ENCODE measurements at regions not wholly inside any gene's neighbourhood (a gene's known extent, or its start where the extent isn't known, plus 50 kb on each side); places are given as distances from the start of the nearest gene placed in this dataset.
"Not testable (repeated sequence)": the region's sequence is repeated elsewhere in the genome, so short reads cannot be mapped to it uniquely, and the experiment has no call there.

DNA sequence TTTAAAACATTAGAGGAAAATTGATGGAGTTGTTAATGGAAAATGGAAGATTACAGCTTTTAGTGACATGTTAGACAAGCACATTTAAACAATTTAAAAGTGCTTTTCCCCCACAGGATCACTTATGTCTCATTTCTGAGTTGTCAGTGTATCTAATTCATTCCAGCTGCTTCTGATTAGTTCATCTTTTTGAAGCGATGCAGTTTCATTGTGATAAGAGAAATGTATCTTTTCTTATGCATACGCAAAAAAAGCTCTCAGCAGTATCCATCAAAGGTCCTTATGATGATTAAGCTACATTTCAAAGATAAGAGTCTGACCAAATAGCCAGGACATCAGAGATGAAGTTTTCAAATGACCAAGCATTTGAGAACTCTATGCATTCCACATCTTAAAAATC is 572.6 kb upstream of the SYNCRIP start:
- no peak overlapping the region for H3K4me3 Mint-ChIP-seq
- H3K36me3 Mint-ChIP-seq (ENCODE audit: low read depth): no peaks in the 10 kb centered on the region
- H3K9me3 Mint-ChIP-seq: no peaks in the 10 kb centered on the region
- no peak for DNase-seq (ENCODE audit: low spot score)
- intact Hi-C loops (cut with micrococcal nuclease): no loop called here
- no peaks in the 10 kb centered on the region for H3K4me1 Mint-ChIP-seq (ENCODE audit: low read depth)
- no peaks in the 10 kb centered on the region for H3K27me3 Mint-ChIP-seq (ENCODE audit: insufficient read depth)
- no peak overlapping the region for H3K27ac Mint-ChIP-seq

DNA sequence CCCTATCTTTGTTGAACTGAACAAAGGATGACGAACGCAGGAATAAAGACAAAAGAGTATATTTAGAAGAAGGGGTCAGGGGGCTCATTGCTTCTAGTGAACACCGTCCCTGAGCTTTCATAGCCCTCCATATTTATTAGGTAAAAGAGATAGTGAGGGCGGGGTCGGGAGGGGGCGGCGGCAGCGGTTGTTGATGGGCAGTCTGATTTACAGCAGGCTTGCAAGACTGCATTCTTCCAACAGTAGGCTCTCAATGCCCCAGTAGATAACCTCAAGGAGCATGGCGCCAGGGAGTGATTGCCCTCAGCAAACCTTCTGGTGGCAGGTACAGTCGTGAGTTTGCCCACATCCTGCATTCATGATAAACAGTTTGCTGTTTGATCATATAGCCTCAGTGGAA is 563.3 kb upstream of the SYNCRIP start:
- intact Hi-C loops (cut with micrococcal nuclease): no loop called here
- Mint-ChIP-seq H3K36me3 (ENCODE audit: low read depth) (no peaks in the 10 kb centered on the region), H3K4me1 (ENCODE audit: low read depth) (no peaks in the 10 kb centered on the region), H3K27me3 (ENCODE audit: insufficient read depth) (no peaks in the 10 kb centered on the region), H3K9me3 (no peaks in the 10 kb centered on the region), H3K27ac (no peak overlapping the region), H3K4me3 (no peak overlapping the region)
- DNase-seq (ENCODE audit: low spot score): no peak

DNA sequence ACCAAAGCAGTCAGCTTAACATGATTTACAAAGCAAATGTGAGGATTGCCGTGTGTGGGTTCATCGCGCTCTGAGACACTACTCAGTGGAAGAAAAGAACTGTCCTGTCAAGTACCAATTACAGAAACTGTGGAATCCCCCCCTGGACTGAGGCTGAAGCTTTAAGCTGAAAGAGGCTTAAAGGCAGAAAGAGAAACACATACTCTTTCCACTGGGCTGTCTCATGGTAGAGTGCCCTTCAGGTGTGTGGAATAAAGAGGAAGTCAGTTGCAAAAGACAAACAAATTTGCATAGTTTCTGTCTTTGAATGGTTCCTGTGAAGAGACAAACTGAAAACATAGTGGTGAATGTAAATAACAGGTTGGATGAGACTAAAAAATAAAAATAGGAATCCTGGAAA is 560.4 kb upstream of the SYNCRIP start:
- Mint-ChIP-seq H3K27me3 (ENCODE audit: insufficient read depth) (no peaks in the 10 kb centered on the region), H3K9me3 (no peaks in the 10 kb centered on the region), H3K4me1 (ENCODE audit: low read depth) (no peaks in the 10 kb centered on the region), H3K4me3 (no peak overlapping the region), H3K36me3 (ENCODE audit: low read depth) (no peaks in the 10 kb centered on the region), H3K27ac (no peak overlapping the region)
- intact Hi-C loops (cut with micrococcal nuclease): no loop called here
- no peak for DNase-seq (ENCODE audit: low spot score)

DNA sequence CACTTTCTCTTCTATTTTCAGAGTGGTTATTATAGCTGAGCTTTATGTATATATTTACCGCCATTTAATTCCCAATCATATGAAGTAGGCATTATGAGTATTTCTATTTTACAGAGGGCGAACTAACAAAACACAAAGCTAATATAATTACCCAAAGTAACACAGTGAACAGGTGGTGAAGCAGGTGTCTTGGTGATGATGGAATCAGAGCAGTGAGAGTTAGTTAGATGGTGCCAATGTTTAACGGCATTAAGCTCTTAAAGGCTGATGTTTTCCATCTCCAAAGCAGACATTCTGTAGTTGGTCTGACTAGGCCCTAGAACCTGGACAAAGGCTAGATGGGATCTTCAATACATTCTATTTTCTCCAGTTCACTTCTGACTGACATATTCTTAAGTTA is 551.1 kb upstream of the SYNCRIP start:
- intact Hi-C loops (cut with micrococcal nuclease): loop anchor here (5.0 kb wide), 2 partner anchors 272 to 437 kb away; no protein-coding TSS in a partner anchor
- no peaks in the 10 kb centered on the region for H3K4me1 Mint-ChIP-seq (ENCODE audit: low read depth)
- no peak overlapping the region for H3K27ac Mint-ChIP-seq
- H3K4me3 Mint-ChIP-seq: no peak overlapping the region
- H3K27me3 Mint-ChIP-seq (ENCODE audit: insufficient read depth): no peaks in the 10 kb centered on the region
- no peak for DNase-seq (ENCODE audit: low spot score)
- no peaks in the 10 kb centered on the region for H3K9me3 Mint-ChIP-seq
- no peaks in the 10 kb centered on the region for H3K36me3 Mint-ChIP-seq (ENCODE audit: low read depth)

DNA sequence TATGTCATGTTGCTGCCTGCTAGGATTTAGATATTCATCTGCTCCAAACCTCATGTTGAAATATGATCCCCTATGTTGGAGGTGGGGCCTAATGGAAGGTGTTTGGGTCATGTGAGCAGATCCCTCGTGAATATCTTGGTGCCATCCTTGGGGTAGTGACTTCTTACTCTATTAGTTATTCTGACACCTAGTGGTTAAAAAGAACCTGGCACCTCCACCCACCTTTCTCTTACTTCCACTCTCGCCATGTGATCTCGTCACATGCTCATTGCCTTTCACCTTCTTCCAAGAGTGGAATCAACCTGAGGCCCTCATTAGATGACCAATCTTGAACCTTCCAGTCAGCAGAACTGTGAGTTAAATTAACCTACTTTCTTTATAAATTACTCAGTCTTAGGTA is 549.4 kb upstream of the SYNCRIP start:
- H3K36me3 Mint-ChIP-seq (ENCODE audit: low read depth): no peaks in the 10 kb centered on the region
- DNase-seq (ENCODE audit: low spot score): no peak
- no peaks in the 10 kb centered on the region for H3K27me3 Mint-ChIP-seq (ENCODE audit: insufficient read depth)
- H3K9me3 Mint-ChIP-seq: no peaks in the 10 kb centered on the region
- intact Hi-C loops (cut with micrococcal nuclease): loop anchor here (5.0 kb wide), 2 partner anchors 270 to 435 kb away; no protein-coding TSS in a partner anchor
- no peaks in the 10 kb centered on the region for H3K4me1 Mint-ChIP-seq (ENCODE audit: low read depth)
- H3K4me3 Mint-ChIP-seq: no peak overlapping the region
- no peak overlapping the region for H3K27ac Mint-ChIP-seq

DNA sequence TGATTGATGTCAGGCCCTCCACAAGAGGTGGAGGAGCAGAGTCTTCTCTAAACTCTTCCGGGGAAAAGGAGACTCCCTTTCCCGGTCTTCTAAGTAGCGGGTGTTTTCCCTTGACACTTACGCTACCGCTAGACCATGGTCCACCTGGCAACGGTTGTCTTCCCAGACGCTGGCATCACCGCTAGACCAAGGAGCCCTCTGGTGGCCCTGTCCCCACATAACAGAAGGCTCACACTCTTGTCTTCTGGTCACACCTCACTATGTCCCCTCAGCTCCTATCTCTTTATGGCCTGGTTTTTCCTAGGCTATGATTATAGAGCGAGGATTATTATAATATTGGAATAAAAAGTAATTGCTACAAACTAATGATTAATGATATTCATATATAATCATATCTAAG is 532.5 kb upstream of the SYNCRIP start:
- H3K36me3 Mint-ChIP-seq (ENCODE audit: low read depth); H3K9me3 Mint-ChIP-seq; intact Hi-C loops (cut with micrococcal nuclease); H3K4me3 Mint-ChIP-seq; DNase-seq (ENCODE audit: low spot score); H3K27me3 Mint-ChIP-seq (ENCODE audit: insufficient read depth); H3K4me1 Mint-ChIP-seq (ENCODE audit: low read depth); H3K27ac Mint-ChIP-seq: not testable (repeated sequence)

DNA sequence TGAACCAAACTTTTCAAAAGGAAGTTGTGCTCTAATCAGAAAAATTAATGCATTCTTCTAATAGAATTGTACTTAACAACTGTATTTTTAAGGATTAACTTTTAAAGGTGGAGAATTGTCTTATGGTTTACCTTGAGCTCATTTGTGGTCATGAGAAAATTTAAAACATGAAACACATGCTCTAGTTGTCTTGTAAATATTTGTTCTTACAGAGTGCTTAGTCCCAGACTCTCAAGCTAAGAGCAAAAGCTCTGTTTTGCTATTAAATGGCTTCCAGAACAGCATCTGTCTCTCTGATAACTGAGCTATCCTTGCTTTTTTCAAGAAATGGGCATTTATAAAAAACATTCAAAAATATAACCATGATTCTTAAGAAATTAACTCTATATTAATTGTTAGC is 512.2 kb upstream of the SYNCRIP start:
- no peaks in the 10 kb centered on the region for H3K9me3 Mint-ChIP-seq
- H3K4me3 Mint-ChIP-seq: no peak overlapping the region
- no peak for DNase-seq (ENCODE audit: low spot score)
- intact Hi-C loops (cut with micrococcal nuclease): no loop called here
- no peaks in the 10 kb centered on the region for H3K36me3 Mint-ChIP-seq (ENCODE audit: low read depth)
- no peak overlapping the region for H3K27ac Mint-ChIP-seq
- no peaks in the 10 kb centered on the region for H3K27me3 Mint-ChIP-seq (ENCODE audit: insufficient read depth)
- no peaks in the 10 kb centered on the region for H3K4me1 Mint-ChIP-seq (ENCODE audit: low read depth)

DNA sequence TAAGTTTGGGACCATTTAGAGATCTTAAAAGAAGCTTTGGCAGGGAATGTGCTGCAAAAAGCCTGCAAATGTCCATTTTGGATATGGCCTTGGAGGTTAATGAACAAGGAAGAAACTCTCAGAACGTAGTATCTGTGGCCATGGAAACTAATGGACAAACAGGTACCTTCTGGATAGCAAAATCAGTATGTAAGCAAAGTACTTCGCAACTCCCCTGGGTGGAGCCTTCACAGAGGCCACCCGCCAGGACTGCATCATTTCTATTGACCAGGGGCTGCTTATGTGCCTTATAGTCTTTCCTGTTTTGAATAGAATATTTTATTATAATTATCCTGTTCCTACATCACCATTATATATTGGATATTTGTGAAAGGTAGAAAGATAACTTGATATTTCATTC is 510.8 kb upstream of the SYNCRIP start:
- intact Hi-C loops (cut with micrococcal nuclease): no loop called here
- no peak for DNase-seq (ENCODE audit: low spot score)
- no peaks in the 10 kb centered on the region for H3K36me3 Mint-ChIP-seq (ENCODE audit: low read depth)
- no peaks in the 10 kb centered on the region for H3K27me3 Mint-ChIP-seq (ENCODE audit: insufficient read depth)
- no peaks in the 10 kb centered on the region for H3K4me1 Mint-ChIP-seq (ENCODE audit: low read depth)
- H3K9me3 Mint-ChIP-seq: no peaks in the 10 kb centered on the region
- no peak overlapping the region for H3K4me3 Mint-ChIP-seq
- H3K27ac Mint-ChIP-seq: no peak overlapping the region

DNA sequence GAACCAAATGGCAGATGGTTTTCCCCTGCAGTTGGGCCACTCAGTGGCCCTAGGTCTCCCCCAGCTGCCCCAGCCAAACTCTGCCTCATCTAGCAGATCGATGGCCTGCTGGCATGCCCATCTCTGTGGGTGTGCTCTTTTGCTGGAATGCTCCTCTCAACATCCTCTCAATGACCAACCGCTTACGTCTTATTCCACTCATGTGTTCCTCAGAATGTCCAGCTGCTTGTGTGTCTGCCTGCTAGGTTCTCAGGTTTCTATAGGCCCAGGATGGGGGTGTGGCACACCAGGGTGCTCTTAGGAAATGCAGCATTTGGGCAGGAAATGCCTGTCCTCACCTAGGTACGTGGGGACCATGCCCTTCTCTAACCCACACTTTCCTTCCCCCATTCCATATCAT is 509.9 kb upstream of the SYNCRIP start:
- no peaks in the 10 kb centered on the region for H3K36me3 Mint-ChIP-seq (ENCODE audit: low read depth)
- H3K27me3 Mint-ChIP-seq (ENCODE audit: insufficient read depth): no peaks in the 10 kb centered on the region
- H3K4me3 Mint-ChIP-seq: no peak overlapping the region
- H3K4me1 Mint-ChIP-seq (ENCODE audit: low read depth): no peaks in the 10 kb centered on the region
- H3K27ac Mint-ChIP-seq: no peak overlapping the region
- no peak for DNase-seq (ENCODE audit: low spot score)
- H3K9me3 Mint-ChIP-seq: no peaks in the 10 kb centered on the region
- intact Hi-C loops (cut with micrococcal nuclease): no loop called here

DNA sequence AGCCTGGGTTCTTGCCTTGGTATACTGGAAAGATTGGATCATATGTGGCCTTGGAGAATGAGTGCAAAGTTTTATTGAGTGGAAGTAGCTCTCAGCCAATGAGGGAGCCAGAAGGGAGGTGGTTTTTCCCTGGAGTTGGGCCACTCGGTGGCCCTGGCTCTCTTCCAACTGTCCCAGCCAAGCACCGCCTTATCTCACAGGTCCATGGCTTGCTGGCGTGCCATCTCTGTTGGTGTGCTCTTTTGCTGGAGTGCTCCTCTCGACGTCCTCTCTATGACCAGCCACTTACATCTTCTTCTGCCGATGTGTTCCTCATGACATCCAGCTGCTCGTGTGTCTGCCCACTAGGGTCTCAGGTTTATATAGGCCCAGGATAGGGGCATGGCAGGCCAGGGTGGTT is 505.9 kb upstream of the SYNCRIP start:
- Mint-ChIP-seq H3K27ac (no peak overlapping the region), H3K9me3 (no peaks in the 10 kb centered on the region), H3K4me3 (no peak overlapping the region), H3K4me1 (ENCODE audit: low read depth) (no peaks in the 10 kb centered on the region), H3K27me3 (ENCODE audit: insufficient read depth) (no peaks in the 10 kb centered on the region), H3K36me3 (ENCODE audit: low read depth) (no peaks in the 10 kb centered on the region)
- intact Hi-C loops (cut with micrococcal nuclease): no loop called here
- no peak for DNase-seq (ENCODE audit: low spot score)

DNA sequence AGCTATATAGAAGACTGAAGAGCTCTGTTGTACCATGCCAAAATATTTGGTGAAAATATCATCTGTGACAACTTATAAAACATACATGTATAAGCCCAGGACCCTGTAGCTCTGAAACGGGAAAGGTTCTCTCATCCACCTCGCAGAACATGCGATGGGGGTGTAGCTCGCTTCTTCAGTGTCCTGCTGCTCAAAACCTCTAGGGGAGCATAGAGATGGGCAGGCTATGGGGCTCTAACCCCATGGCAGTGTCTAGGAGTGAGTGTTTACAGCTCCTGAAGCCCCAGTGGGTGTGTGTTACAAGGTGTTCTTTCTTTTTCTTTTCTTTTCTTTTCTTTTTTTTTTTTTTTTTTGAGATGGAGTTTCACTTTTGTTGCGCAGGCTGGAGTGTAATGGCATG is 505.2 kb upstream of the SYNCRIP start:
- Mint-ChIP-seq H3K27ac (no peak overlapping the region), H3K9me3 (no peaks in the 10 kb centered on the region), H3K27me3 (ENCODE audit: insufficient read depth) (no peaks in the 10 kb centered on the region), H3K36me3 (ENCODE audit: low read depth) (no peaks in the 10 kb centered on the region), H3K4me3 (no peak overlapping the region), H3K4me1 (ENCODE audit: low read depth) (no peaks in the 10 kb centered on the region)
- no peak for DNase-seq (ENCODE audit: low spot score)
- intact Hi-C loops (cut with micrococcal nuclease): no loop called here

DNA sequence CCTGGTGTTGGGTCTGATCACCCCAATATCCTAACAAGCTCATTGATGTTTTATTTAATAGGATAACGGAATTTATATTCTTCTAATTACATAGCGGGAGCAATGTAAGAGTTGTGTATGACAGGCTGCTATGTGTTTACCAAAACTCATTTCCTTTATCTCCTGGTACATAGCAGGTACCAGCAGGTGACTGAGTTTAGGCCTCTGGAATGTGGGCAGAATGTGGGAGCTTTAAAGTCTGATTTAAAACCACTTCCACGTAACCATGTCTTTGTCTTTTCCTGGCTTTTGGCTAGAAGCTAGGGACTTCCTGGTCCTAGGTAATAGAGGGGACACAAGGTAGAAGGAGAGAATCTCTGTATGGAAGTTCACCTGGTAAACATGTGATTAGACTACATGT is 504.6 kb upstream of the SYNCRIP start:
- no peaks in the 10 kb centered on the region for H3K27me3 Mint-ChIP-seq (ENCODE audit: insufficient read depth)
- no peaks in the 10 kb centered on the region for H3K36me3 Mint-ChIP-seq (ENCODE audit: low read depth)
- no peaks in the 10 kb centered on the region for H3K9me3 Mint-ChIP-seq
- no peaks in the 10 kb centered on the region for H3K4me1 Mint-ChIP-seq (ENCODE audit: low read depth)
- H3K4me3 Mint-ChIP-seq: no peak overlapping the region
- no peak for DNase-seq (ENCODE audit: low spot score)
- intact Hi-C loops (cut with micrococcal nuclease): no loop called here
- no peak overlapping the region for H3K27ac Mint-ChIP-seq

DNA sequence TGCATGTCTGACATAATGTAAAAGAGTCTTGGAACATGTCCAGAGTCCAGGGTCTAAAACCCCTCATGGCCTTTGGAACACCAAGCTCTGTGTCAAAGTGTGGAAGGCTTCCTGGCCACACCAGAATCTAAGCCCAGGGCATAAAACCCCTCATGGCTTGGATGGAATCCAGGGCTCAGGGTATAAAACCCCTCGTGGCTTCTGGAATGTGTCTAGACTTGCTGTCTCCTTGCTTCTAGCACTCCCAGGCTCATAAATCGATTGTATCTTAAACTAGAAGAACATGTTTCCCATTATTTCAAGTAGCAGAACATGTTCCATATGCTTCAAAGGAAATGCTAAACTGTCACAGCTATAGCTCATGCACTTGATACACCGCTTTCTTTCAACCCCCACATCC is 504.1 kb upstream of the SYNCRIP start:
- DNase-seq (ENCODE audit: low spot score); H3K27ac Mint-ChIP-seq; H3K27me3 Mint-ChIP-seq (ENCODE audit: insufficient read depth); intact Hi-C loops (cut with micrococcal nuclease); H3K36me3 Mint-ChIP-seq (ENCODE audit: low read depth); H3K4me3 Mint-ChIP-seq; H3K9me3 Mint-ChIP-seq; H3K4me1 Mint-ChIP-seq (ENCODE audit: low read depth): not testable (repeated sequence)

DNA sequence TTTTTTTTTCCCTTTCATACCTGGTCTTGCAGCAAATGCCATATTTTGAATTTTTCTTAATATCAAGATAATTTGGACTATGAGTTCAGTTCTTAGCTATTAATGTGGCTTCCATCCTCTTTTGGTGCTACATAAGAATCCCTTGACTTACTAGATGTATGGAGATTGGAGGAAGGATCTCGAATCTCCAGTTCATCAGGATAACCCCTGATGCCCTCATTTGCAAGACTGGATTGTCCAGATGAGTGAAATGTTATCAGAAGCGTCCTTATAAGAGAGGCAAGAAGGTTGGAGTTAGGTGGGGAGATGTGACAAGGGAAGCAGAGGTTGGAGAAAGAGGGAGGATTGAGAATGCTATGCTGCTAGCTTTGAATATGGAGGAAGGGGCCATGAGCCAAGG is 499.6 kb upstream of the SYNCRIP start:
- intact Hi-C loops (cut with micrococcal nuclease): no loop called here
- Mint-ChIP-seq H3K27ac (no peak overlapping the region), H3K4me3 (no peak overlapping the region)

More for the DNA sequence above, 499.6 kb upstream of the SYNCRIP start:
- no peak for DNase-seq (ENCODE audit: low spot score)
- Mint-ChIP-seq H3K27me3 (ENCODE audit: insufficient read depth) (no peaks in the 10 kb centered on the region), H3K9me3 (no peaks in the 10 kb centered on the region), H3K36me3 (ENCODE audit: low read depth) (no peaks in the 10 kb centered on the region), H3K4me1 (ENCODE audit: low read depth) (no peaks in the 10 kb centered on the region)

Data from activated T-helper 1 cell treated with anti-CD3 and anti-CD28 coated beads, Interleukin-12 subunit alpha, Interleukin-12 subunit beta, Interleukin-2, Interleukin-4 antibody, amounts not matched to agents 30 ng/mL and 10 ng/mL and 1 ng/mL, durations not matched to agents 14 hours and 24 hours and 36 hours (primary cell).